ENCODE measurements at regions not wholly inside any gene's neighbourhood (a gene's known extent, or its start where the extent isn't known, plus 50 kb on each side); places are given as distances from the start of the nearest gene placed in this dataset.

- DNase-seq: no peak
Measured at GRCh38 chr1:81430236-81430938, 370.3 kb upstream of the ADGRL2 start.

DNA sequence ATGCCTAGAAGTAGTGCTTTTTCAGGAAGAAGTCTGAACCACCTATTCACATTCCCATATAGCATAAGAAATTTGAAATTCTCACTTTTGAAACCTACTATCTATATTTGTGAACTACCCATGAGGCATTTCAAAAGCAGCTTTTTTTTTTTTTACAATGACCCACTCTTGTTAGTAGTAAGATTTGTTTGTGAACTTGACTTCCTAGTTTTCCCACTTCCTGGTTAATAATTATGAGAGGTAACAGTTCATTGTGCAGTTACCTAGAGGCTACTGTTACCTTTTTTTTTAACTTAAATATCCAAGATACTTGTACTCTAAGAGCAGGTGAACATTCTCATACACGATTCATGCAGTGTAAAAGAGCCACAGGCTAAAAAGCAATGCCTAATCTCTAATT is 371.7 kb upstream of the ADGRL2 start:
- no peak for DNase-seq

- DNase-seq: no peak
Measured at GRCh38 chr1:81424816-81425215, 375.9 kb upstream of the ADGRL2 start.

GRCh38 chr1:81424061-81424460 is 376.7 kb upstream of the ADGRL2 start:
- DNase-seq: peak; percentile 39

DNA sequence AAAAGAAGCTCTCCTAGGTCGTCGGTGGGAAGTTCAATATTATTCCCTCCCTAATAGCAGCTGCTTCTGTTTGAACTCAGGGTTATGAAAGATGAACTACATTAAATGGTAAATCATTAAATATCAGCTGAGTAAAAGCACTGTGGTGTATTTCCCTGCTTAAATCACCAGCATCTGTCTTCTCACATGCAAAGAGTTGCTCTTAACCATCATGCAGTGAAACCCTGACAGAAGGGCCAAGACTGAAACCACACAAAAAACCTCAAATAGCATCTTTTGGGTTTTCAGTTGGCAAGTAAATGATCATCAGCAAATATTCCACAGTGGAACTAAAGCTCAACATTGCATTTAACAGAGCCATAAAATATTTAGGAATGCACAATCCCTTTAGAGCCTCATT is 380.0 kb upstream of the ADGRL2 start:
- DNase-seq: no peak

DNA sequence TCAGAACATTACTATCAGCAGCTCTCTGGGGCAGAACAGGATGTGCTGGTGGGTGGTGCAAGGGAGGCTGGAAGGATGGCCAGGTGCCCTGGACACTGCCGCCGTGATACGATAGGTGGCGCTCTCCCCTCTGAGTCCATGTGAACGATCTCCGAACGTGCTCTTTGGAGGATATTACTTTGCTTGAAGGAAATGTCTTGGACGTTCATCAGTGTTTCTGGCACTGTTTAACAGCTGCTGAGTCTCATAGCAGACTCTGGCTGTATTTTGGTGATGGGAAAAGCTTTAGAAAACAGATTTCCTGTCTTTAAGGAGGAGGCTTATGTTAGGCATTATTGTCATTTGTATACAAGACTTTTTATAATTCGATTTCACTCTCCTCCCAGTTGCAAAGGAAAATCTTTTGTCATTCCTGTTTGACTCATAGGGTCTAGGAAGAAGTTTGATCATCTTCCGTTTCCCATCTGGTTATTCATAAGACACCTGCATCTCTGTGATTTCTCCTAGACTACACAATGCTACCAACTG is 386.2 kb upstream of the ADGRL2 start:
- DNase-seq: peak; percentile 17

DNA sequence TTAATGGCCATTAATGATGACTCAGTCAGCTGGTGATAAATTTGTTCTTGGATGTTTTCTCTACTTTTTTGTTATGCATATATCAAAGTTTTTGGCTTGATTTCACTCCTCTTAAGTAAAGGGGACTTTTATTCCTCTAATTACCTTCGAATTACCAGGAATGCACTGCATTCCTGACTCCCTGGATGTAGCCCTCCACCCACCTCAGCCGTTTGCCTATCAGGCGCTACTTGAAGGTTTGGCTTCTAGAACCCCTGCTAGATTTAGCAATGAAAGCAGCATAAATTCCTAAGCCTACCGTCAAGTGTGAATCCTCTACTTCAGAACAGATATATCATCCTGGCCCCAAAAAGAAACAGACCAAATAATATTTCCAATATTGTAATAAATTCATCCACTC is 387.8 kb upstream of the ADGRL2 start:
- no peak for DNase-seq

DNA sequence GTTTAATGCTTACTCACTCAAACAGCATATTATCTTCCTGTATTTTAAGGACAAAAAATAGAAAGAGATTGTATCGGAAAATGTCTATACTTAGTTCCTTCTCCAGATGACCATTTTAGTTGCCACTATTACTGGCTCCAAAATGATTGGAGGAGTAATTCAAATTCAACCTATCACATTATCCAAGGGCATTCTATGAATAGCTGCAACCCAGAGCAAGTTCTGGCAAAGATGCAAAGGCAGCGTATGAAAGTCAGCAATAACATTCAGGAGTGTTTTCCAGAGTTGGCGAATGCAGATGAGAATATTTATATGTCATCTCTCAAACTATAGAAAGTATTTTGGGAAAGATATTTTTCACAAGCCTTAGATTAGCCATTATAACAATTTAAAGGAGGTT is 389.8 kb upstream of the ADGRL2 start:
- no peak for DNase-seq

- no peak for DNase-seq
Measured at GRCh38 chr1:81410351-81410750, 390.4 kb upstream of the ADGRL2 start.

DNA sequence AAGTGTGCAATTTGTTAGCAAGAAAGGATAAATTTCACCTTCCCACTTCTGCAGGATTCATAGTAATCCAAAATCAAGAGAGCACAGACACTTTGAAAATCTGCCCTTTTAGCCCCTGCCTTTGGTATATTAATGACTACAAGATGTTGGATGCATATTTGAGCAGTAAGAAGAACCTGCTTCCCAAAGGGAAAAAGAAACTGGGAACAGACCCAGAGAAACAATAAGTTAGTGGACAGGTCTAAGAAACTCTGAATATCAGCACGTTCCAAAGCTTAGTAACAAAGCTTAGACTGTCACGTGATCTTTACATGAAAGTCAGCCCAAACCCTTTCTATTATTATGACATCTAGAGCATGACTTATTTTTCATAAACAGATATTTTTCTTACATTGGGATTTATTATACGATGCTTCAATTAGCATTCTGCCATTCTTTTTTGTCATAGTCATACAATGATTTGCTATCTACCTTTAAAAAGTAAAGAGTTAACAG is 390.9 kb upstream of the ADGRL2 start:
- no peak for DNase-seq

- no peak for DNase-seq
Measured at GRCh38 chr1:81409262-81409661, 391.5 kb upstream of the ADGRL2 start.

GRCh38 chr1:81408419-81408818 is 392.3 kb upstream of the ADGRL2 start:
- no peak for DNase-seq

DNA sequence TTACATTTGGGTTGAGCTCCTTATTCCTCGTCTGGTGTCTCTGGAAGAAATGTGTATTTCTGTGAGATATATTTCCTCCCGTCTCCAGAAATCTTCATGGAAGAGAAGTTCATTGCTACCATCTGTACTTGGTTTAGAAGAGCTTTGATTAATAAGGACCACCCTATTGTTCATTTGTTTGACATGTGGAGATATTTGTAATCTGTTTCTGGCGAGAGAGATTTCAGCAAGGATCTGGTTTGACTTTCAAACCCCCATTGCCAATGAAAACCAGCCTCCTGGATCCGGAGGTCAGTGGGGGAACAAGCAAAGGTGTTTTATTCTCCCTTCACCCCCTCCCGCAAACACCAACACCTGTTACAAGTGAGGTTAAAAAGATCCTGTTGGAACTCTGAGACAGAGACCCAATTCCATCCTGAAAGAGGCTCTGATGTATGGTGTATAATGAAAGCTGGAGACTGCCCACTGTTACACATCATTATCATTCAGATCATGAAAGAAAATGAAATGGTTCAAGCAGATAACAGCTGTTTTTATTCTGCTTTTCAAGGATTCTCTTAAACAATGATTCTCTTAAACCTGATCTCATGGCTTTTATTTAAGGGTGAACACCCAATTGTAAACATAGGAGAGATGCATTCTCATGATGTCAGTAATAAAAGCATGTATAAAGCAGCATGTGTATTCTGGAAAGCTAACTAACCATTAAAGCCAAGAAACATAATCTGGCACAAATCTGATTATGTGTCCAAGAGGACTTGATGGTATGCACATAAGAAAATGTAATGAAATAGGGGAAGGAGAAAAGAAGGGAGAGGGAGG is 393.5 kb upstream of the ADGRL2 start:
- DNase-seq: no peak

DNA sequence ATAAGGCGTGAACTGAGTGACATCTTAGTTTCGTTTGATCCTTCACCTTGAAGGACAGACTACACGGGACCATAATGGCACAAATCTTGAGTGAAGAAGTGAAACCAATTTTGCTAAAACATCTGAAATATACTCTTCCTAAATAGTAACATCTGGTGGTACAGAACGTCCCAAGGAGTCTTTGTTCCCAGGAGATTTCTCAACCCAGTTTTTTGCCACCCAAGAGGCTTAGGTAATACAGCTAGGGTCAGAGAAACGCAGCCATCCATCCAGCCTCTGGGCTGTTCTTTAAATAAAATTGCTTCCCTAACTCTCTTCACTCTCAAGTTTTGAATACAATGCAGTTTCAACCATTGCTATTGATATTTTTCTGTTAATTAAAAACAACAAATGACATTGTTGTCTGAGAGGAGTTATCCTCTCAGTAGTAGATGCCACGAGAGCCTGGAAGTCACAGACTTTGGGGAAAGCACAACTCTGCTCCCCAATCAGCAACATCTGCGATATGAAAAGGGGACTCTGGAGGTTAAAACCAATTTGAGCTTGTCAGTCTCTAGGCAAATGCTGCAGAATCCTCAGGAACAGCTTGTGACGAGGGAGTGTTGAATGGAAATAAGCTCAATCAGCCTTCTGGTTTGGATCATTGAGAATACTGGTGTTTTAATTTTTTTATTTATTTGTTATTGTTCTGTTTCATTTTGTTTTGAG is 394.3 kb upstream of the ADGRL2 start:
- no peak for DNase-seq

DNA sequence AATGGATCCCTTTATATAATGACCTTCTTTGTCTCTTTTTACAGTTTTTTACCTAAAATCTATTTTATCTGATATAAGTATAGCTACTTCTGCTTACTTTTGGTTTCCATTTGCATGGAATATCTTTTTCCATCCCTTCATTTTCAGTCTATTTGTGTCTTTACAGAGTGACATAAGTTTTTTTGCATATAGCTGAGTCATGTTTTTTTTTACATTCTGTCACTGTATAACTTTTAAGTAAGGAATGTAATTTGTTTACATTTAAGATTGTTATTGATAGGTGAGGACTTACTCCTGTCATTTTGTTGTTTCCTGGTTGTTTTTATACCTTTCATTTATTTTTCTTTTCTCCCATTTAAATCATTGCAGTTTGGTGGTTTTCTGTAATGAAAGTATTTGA is 402.7 kb upstream of the ADGRL2 start:
- no peak for DNase-seq

- DNase-seq: no peak
Measured at GRCh38 chr1:81392526-81393226, 408.1 kb upstream of the ADGRL2 start.

DNA sequence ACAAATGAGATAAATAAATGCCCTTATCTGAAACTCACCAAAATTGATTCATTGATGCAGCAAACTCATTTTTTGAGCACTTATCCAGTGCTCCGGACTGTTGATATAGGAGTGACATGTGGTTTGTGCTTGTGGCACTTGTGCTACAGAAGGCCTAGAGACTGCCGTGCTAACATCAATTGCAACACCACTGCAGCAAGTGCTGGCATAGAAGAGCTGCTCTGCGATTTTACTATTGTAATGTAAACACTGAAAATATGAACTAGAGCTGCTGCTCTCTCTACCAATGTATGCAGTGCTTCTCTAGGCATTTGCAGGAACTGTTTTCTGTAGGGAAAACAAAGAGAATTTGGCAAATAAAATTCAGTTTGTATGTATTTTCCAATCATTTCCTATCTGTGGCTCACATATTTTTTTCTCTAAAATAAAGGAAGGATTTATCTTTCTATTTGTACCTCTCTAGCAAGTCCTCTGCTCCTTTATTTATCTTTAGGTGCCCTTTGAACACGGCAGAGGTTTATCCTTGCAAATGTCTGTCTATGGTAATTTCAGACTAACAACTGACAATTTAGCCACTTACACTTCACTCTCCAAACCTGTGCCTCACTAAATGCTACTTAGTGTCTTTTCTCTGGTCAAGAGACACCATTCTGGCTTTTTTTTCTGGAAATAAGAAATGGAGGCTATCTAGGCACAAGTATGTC is 409.5 kb upstream of the ADGRL2 start:
- DNase-seq: no peak

GRCh38 chr1:81388435-81388834 is 412.3 kb upstream of the ADGRL2 start:
- no peak for DNase-seq

DNA sequence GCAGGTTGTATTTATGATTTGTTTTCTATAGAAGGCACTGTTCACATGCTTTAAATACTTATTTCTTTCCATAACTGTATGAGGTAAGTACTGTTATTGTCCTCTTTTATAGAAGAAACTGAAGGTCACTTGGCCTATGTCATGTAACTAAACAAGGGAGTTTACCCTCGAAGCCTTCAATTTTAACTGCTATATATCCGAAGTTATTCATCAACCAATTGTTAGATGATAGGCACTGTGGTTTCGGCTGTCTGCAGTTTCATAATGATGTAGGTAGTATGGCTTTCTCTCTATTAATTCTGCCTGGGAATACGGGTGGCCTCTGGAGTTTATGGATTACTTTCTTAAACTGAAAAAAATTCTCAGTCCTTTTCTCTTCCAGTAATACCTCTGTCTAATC is 413.3 kb upstream of the ADGRL2 start:
- no peak for DNase-seq

GRCh38 chr1:81382561-81382960 is 418.2 kb upstream of the ADGRL2 start:
- no peak for DNase-seq

DNA sequence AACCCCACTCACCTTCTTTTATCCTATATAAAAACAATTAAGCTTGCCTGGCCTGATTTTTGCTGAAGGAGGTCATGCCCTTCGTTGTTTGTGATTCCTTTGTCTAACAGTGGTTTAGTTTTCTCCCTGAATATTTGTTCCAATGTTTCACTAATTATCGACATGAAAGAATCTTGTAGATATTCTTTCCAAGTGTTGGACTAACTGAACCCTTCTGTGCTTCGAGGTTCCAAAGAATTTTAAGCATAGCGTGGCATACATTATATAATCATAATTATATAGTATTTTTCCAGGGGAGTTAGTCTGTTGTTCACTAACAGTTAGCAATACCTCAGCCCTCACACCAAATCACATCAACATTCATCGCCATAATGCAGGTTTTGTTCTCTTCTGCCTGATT is 418.9 kb upstream of the ADGRL2 start:
- no peak for DNase-seq

DNA sequence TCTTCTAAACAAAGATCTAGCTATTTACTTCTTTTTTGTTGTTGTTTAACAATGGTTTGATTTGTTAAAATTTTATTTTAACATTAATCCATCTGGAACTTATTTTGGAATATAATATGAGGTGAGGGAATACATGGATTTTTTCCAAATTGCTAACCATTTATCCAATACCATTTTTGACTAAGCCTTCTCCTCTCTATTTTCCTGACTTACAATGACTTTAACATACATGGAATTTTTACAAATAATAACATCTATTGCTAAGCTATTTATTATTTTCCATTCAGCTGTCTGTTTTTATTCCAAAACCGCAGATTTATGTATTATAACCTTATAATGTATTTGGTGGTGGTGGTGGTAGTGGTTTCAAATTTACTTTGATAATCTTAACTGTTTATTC is 420.3 kb upstream of the ADGRL2 start:
- DNase-seq: no peak

Measured in NCI-H1694 (cell line).